ENCODE measurements at regions not wholly inside any gene's neighbourhood (a gene's known extent, or its start where the extent isn't known, plus 50 kb on each side); places are given as distances from the start of the nearest gene placed in this dataset.

DNA sequence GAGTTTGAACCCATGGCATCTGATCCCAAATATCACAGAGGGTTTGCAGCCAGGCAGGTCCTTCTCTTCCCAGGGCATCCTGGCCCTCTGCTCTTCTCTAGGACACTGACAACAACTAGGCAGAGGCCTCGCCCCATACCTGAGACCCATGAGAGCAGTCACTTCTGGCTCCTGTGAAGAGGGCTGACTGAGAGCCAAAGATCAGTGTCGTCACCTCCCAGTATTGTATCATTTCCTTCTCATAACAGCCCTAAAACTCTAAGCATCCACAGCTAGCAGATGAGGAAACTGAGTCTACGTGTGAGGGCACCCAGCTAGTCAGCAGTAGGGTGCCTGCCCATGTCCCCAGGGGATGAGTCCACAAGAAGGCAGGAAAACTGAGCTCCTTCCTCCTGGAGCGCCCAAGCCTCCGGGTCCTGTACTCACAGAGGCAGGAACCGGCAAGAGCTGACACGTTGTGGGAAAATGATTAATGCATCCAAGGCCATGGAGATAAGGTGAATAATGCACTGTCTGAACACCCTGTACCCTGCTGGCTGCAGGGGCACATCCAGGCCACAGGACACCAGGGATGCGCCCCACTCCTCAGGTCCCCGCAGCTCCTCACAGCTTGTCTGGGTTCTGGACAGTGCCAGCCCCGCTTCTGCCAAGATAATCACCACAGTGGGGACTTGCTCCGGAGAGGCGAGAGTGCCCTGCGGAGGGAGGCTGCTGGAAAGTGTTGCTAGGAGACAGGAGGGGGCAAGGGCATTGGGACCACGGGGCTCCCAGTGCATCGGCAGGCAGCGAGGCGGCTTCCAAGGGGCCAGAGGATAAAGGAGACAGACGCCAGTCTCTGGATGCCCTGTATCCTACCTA is 340.0 kb downstream of the NPHP4 start:
- DNase-seq = no peak

- DNase-seq = no peak
These were observed 340.8 kb downstream of the NPHP4 start for GRCh38 chr1:5651473-5651872.

- no peak for DNase-seq
These were observed 341.2 kb downstream of the NPHP4 start for GRCh38 chr1:5651027-5651410.

DNA sequence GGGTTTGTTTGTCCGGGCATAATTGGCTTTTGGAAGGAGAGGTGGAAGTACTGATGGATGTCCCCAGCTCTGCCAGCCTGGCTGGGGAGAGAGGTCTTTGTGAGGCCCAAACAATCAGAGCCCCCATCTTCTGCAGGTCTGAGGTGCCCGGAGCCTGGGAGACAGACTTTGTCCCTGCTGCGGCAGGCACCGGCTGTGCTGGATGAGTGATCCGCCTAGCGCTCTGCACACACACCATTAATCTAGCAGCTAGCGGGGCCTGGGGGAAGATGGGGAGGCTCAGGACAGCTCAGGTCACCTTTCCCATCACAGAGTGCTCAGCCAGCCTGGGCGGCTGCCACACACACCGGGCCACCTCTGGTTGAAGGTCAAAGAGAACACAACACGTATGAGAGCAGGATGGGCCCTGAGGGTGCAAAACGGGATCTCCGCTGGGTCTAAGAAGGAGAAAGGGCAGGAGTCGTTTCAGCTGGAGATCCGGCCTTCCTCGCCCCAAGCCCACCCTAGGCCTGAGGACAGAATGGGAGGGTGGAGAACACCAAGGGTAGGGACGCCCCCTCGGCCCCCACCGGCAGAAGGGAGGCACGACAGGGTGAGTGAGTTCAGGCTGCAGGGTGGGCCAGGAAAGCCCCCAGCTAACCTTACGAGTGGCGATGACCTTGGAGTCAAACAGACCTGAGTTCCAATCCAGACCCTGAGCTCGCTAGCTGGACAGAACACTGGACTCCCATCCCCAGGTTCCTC is 341.8 kb downstream of the NPHP4 start:
- DNase-seq = no peak

GRCh38 chr1:5649795-5650194 is 342.4 kb downstream of the NPHP4 start:
- no peak for DNase-seq

- DNase-seq = no peak
These were observed 343.1 kb downstream of the NPHP4 start for GRCh38 chr1:5649166-5649551.

- no peak for DNase-seq
These were observed 343.6 kb downstream of the NPHP4 start for GRCh38 chr1:5648410-5649165.

DNA sequence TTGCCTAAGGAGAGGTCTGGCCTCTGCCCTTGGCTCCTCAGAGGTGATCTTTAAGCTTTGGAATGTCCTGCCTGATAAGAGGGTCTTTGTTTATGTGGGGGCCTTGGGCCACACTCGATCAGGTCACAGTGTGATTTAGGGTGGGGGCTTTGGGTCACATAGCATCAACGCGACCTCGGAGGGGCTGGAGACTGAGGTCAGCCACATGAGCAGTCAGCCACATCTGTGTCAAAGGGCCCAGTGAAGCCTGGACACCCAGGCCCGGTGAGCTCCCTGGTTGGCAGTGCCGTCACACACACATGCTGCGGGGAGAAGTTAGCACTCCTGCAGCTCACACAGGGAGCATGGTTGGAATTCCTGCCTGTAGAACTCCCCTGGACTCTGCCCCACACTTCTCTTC is 345.0 kb downstream of the NPHP4 start:
- DNase-seq = no peak

DNA sequence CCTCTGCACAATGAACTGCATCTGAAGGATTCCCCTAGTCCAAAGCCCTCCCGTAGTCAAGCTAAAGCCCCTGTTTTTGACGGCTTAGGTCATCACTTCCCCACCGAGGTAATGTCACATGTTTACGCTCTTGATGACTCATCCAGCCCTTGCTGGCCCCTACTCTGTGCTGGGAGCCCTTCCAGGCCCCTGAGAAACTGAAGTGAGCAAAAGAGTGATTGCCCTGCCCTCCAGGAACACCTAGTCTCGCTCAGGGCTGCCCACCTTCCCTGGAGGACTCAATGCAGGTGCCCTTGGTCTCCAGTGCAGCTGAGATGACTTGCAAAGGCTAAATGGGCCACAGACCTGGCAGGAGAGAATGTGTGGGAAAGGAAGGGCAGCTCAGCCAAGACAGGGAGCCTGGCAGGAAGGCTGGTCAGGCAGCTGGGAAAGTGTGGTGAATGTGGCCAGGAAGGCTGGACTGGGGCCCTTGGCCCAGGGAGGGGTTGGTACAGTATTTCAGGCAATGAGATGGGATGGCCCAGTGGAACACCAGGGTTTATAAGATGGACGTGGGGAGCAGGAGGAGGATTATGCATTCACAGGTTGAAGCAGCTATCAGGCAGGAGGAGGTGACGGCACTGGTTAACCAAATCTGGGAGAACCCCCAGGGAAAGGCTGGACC is 345.6 kb downstream of the NPHP4 start:
- DNase-seq = no peak

DNA sequence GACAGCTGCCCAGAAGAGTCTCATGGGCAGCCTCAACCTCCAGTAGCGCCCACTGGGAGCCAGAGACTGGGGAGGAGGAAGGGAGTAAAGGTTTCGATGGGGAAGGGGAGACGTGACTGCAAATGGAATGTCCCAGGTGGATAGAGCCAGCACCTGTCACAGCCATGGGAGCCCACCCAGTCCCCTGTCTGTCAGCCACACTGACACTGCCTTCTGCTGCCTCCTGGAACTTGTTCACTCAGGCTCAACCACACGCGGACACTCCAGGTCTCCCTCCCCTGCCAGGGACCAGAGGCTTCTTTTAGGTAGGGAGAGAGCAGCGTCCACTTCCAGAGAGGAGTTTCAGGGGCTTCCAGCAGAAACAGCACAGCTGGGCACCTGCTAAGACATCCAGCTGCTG is 346.3 kb downstream of the NPHP4 start:
- no peak for DNase-seq

- DNase-seq = no peak
These were observed 347.2 kb downstream of the NPHP4 start for GRCh38 chr1:5645135-5645399.

DNA sequence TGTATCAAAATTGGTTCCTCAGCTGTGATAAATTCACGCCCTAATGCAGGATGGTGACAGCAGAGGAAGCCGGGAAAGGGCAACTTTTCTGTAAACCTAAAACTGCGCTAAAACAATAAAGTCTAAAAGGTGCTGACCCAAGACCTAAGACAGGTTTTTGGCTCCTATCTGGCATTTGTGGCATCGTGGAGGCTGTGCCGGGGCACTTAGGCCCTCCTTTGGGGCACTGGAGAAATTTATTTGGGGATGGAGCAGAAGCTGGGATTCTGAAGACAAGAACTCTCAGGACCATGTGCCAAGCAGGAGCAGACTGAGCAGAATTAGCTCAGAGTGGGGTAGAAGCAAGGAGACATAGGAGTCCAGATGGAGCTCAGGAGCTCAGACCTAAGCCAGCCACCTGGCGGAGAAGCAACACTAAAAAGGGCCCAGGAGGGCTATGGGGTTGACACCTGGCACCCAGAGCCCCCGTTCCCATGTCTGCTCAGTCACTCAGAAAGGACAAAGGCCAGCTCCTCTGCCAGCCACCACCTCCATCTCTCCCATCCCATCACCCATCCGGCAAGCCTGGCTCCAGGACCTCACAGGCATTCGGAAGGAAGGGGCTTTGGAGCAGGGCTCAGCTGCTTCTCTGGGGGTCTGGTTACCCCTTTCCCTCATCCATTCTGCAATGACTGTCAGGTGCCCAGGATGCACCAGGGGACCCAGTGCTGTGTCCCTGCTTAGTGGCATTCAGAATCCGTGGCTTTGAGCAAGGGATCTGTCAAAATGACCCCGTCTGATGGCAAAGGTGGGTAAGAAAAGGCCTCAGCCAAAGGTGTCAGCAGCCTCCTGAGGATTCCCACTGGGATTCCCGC is 347.7 kb downstream of the NPHP4 start:
- no peak for DNase-seq

DNA sequence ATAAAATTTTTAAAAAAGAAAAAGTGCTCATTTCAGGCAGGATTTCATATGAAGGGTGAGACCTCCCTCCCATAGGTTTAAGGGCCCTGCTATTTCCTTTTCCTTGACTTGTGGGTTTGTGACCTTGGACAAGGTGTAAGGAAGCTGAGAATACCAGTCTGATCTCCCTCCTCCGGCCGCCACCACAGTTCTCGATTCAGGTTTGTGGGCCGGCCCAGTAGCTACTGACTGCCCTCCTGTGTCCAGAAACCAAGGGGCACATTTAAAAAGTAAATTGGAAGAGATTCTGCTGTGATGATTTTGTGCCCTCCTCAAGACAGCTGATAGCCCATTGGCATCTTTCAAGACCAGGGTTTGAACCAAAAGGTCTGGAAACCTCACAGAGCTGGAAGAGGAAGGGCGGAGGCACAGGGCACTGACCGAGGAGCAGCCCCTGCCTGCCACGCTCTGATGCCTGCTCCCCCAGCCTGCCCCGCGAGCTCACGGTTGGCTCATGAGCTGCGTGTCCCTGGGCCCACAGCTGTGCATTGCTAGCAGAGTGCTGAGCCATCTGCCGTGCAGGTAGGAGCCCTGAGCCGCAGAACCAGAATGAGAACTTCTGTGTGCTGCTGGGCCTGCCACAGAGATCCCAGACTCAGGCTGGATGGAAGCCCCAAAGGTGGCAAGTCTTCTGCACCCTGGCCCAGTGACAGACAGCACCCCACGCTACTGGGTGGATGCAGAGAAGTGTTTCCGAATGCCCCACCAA is 348.7 kb downstream of the NPHP4 start:
- no peak for DNase-seq

DNA sequence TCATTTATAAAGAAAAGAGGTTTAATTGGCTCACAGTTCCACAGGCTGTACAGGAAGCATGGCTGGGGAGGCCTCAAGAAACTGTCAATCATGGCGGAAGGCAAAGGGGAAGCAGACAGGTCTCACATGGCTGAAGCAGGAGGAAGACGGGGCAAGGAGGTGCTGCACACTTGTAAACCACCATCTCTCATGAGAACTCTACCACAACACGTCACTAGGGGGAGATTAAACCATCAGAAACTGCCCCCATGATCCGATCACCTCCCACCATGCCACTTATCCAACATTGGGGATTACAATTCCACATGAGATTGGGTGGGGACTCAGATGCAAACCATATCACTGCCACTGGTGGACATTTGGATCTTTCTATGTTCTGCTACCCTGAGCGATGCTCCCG is 351.4 kb downstream of the NPHP4 start:
- no peak for DNase-seq

- DNase-seq = no peak
These were observed 353.0 kb downstream of the NPHP4 start for GRCh38 chr1:5639106-5639722.

GRCh38 chr1:5638582-5638981 is 353.6 kb downstream of the NPHP4 start:
- no peak for DNase-seq

GRCh38 chr1:5637171-5637570 is 355.1 kb downstream of the NPHP4 start:
- no peak for DNase-seq

DNA sequence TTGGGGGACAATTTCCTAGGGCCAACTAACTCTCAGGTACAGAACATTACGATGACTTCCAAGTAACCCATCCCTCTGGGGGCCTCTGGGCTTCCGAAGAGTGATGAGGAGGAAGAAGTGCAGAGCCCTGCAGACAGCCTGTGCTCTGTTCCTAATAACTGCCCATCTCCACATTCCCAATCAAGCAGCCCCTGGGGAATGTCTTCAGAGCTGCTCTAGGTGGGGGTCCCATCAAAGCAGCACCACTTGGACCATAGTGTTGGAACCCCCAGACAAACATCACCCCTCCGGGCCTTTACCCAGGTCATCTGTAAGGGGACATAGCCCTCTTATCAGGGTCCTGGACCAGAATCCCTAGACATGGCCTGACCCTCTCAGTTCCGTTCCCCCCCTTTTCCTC is 357.3 kb downstream of the NPHP4 start:
- DNase-seq = no peak

- DNase-seq = no peak
These were observed 359.4 kb downstream of the NPHP4 start for GRCh38 chr1:5632814-5633213.

DNA sequence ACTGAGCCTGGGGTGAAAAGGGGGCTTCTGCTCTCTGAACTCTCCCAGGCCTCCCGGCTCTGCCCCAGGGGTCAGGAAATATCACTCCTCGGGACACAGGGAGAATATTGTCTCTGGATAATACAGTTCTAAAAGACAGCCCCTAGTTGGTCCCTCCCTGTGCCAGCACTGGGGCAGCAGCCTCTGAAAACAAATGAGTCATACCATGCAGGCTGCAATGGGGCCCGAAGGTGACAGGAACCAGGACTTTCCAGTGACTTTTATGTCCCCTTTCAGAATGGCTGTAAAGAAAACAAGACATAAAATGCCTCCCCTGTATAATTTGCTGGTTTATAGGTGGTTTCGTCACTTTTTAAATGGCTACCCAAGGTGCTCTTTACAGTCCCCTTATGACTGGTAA is 360.0 kb downstream of the NPHP4 start:
- DNase-seq = no peak

GRCh38 chr1:5628416-5628815 is 363.8 kb downstream of the NPHP4 start:
- DNase-seq = no peak

Data from GOT3 (cell line).